SK-N-SH treated with all-trans-retinoic acid at 6 μM for 48 hours (cell line): ENCODE measurements at regions not wholly inside any gene's neighbourhood (a gene's known extent, or its start where the extent isn't known, plus 50 kb on each side); places are given as distances from the start of the nearest gene placed in this dataset.

Source experiments
- ESRRG ChIP-seq: fragments of 250-450 bp; sonication (Bioruptor Pico); IDR thresholded peaks from 2 replicates; pipeline ENCODE4 v1.6.1; 2021; ENCODE audit warnings: mild to moderate bottlenecking
- PPARA ChIP-seq: fragments of 250-450 bp; sonication (Bioruptor Pico); IDR thresholded peaks from 2 replicates; pipeline ENCODE4 v1.5.0; 2020; ENCODE audit warnings: mild to moderate bottlenecking, borderline replicate concordance
- TF ChIP-seq, protein P1 (sequence below): fragments of 250-450 bp; sonication (Bioruptor Pico); IDR thresholded peaks from 2 replicates; pipeline ENCODE4 v1.5.1; 2020; ENCODE audit warnings: low read depth, mild to moderate bottlenecking, moderate library complexity
- TF ChIP-seq, protein P2 (sequence below): fragments of 250-450 bp; sonication (Bioruptor Pico); IDR thresholded peaks from 2 replicates; pipeline ENCODE4 v1.5.0; 2020; ENCODE audit warnings: mild to moderate bottlenecking, moderate library complexity

DNA sequence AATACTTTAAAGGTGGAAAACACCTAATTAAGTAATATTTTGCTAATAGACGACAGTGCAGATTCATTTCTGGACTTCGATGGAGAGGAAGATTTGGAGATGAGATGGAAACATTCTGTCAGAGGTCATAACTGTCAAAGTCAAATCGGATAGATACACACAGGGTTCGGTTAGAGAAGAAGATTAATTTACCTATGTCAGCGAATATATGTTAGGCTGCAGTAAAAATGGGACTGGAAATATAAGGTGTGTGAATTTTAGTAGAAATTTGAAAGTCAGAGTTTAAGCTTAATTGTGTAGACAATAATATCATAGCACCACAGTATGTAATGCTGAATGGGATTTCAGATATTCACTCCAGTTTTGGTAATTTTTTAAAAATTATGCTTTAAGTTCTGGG lies 1020.3 kb upstream of the ACO1 start:
- TF ChIP-seq, protein P1, sequence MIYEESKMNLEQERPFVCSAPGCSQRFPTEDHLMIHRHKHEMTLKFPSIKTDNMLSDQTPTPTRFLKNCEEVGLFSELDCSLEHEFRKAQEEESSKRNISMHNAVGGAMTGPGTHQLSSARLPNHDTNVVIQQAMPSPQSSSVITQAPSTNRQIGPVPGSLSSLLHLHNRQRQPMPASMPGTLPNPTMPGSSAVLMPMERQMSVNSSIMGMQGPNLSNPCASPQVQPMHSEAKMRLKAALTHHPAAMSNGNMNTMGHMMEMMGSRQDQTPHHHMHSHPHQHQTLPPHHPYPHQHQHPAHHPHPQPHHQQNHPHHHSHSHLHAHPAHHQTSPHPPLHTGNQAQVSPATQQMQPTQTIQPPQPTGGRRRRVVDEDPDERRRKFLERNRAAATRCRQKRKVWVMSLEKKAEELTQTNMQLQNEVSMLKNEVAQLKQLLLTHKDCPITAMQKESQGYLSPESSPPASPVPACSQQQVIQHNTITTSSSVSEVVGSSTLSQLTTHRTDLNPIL (CRISPR knock-in tag): no peak
- no peak for TF ChIP-seq ESRRG (CRISPR knock-in tag)
- TF ChIP-seq, protein P2, sequence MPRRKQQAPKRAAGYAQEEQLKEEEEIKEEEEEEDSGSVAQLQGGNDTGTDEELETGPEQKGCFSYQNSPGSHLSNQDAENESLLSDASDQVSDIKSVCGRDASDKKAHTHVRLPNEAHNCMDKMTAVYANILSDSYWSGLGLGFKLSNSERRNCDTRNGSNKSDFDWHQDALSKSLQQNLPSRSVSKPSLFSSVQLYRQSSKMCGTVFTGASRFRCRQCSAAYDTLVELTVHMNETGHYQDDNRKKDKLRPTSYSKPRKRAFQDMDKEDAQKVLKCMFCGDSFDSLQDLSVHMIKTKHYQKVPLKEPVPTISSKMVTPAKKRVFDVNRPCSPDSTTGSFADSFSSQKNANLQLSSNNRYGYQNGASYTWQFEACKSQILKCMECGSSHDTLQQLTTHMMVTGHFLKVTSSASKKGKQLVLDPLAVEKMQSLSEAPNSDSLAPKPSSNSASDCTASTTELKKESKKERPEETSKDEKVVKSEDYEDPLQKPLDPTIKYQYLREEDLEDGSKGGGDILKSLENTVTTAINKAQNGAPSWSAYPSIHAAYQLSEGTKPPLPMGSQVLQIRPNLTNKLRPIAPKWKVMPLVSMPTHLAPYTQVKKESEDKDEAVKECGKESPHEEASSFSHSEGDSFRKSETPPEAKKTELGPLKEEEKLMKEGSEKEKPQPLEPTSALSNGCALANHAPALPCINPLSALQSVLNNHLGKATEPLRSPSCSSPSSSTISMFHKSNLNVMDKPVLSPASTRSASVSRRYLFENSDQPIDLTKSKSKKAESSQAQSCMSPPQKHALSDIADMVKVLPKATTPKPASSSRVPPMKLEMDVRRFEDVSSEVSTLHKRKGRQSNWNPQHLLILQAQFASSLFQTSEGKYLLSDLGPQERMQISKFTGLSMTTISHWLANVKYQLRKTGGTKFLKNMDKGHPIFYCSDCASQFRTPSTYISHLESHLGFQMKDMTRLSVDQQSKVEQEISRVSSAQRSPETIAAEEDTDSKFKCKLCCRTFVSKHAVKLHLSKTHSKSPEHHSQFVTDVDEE (CRISPR knock-in tag): no peak
- no peak for TF ChIP-seq PPARA (CRISPR knock-in tag)
